Activated CD4-positive, alpha-beta T cell treated with anti-CD3 and anti-CD28 coated beads, Interleukin-2, amount 10 ng/mL, durations not matched to agents 7 days and 5 days (primary cell): ENCODE measurements at regions not wholly inside any gene's neighbourhood (a gene's known extent, or its start where the extent isn't known, plus 50 kb on each side); places are given as distances from the start of the nearest gene placed in this dataset.

Experiments
- CTCF ChIA-PET: fragments of 350-600 bp; sonication (Branson Sonifier 250); formaldehyde crosslinking; loops from one replicate; lab custom pipeline; 2021; ENCODE audit warnings: antibody characterized with exemption; lab: Charles Lee
- POLR2A ChIA-PET: fragments of 350-600 bp; sonication (Branson Sonifier 250); formaldehyde crosslinking; loops from one replicate; lab custom pipeline; 2021; ENCODE audit warnings: antibody characterized with exemption; lab: Charles Lee
- DNase-seq: peaks from one replicate; pipeline ENCODE4 v3.0.0-alpha.2; 2020
- H3K27ac Mint-ChIP-seq: one replicate; pipeline ENCODE4 v1.8.0; 2021; ENCODE audit warnings: mild to moderate bottlenecking, moderate library complexity, mixed read lengths
- H3K27me3 Mint-ChIP-seq: one replicate; pipeline ENCODE4 v1.8.0; 2021; ENCODE audit warnings: mixed read lengths
- H3K36me3 Mint-ChIP-seq: one replicate; pipeline ENCODE4 v1.8.0; 2021; ENCODE audit warnings: low read depth, mixed read lengths
- H3K4me1 Mint-ChIP-seq: one replicate; pipeline ENCODE4 v1.8.0; 2021; ENCODE audit warnings: mixed read lengths
- H3K4me3 Mint-ChIP-seq: one replicate; pipeline ENCODE4 v1.8.0; 2021; ENCODE audit warnings: mild to moderate bottlenecking, moderate library complexity, mixed read lengths
- H3K9me3 Mint-ChIP-seq: one replicate; pipeline ENCODE4 v1.8.0; 2021; ENCODE audit warnings: mixed read lengths

GRCh38 chr21:38597421-38597820 is 99.1 kb upstream of the ERG start:
- ChIA-PET CTCF (no interaction called here), POLR2A (no interaction called here)
- no peaks in the 10 kb centered on the region for H3K4me1 Mint-ChIP-seq
- no peak for DNase-seq
- H3K4me3 Mint-ChIP-seq: no peak overlapping the region
- no peak overlapping the region for H3K27ac Mint-ChIP-seq
- no peaks in the 10 kb centered on the region for H3K36me3 Mint-ChIP-seq
- peaks cover 5% of the 10 kb centered on the region for H3K27me3 Mint-ChIP-seq
- H3K9me3 Mint-ChIP-seq: no peaks in the 10 kb centered on the region

- Mint-ChIP-seq H3K27ac (no peak overlapping the region), H3K9me3 (no peaks in the 10 kb centered on the region), H3K4me1 (no peaks in the 10 kb centered on the region), H3K27me3 (peaks cover 4% of the 10 kb centered on the region), H3K36me3 (no peaks in the 10 kb centered on the region), H3K4me3 (no peak overlapping the region)
- ChIA-PET POLR2A (no interaction called here), CTCF (no interaction called here)
- DNase-seq: no peak
Measured at GRCh38 chr21:38598413-38598812, 100.1 kb upstream of the ERG start.

- POLR2A ChIA-PET: interaction anchor here (0.6 kb wide), 1 partner anchor 12 kb away, joined by 3 read pairs; no protein-coding TSS in a partner anchor
- H3K4me3 Mint-ChIP-seq: no peak overlapping the region
Measured at GRCh38 chr21:38599381-38599975, 101.2 kb upstream of the ERG start.

GRCh38 chr21:38600106-38600505 is 101.8 kb upstream of the ERG start:
- ChIA-PET POLR2A (interaction anchor here (0.6 kb wide), 1 partner anchor 13 kb away, joined by 3 read pairs; no protein-coding TSS in a partner anchor), CTCF (no interaction called here)
- Mint-ChIP-seq H3K4me3 (no peak overlapping the region), H3K36me3 (no peaks in the 10 kb centered on the region), H3K27ac (no peak overlapping the region), H3K27me3 (peaks cover 2% of the 10 kb centered on the region), H3K4me1 (no peaks in the 10 kb centered on the region), H3K9me3 (no peaks in the 10 kb centered on the region)
- no peak for DNase-seq

More at GRCh38 chr21:38599381-38599975, 101.2 kb upstream of the ERG start:
- Mint-ChIP-seq H3K4me1 (no peaks in the 10 kb centered on the region), H3K27ac (no peak overlapping the region), H3K9me3 (no peaks in the 10 kb centered on the region), H3K27me3 (peaks cover 2% of the 10 kb centered on the region), H3K36me3 (no peaks in the 10 kb centered on the region)
- no peak for DNase-seq
- CTCF ChIA-PET: no interaction called here

GRCh38 chr21:38605236-38605635 is 107.0 kb upstream of the ERG start:
- ChIA-PET CTCF (no interaction called here), POLR2A (no interaction called here)
- DNase-seq: no peak
- Mint-ChIP-seq H3K4me1 (no peaks in the 10 kb centered on the region), H3K27me3 (peaks cover 4% of the 10 kb centered on the region), H3K27ac (no peak overlapping the region), H3K9me3 (no peaks in the 10 kb centered on the region), H3K4me3 (no peak overlapping the region), H3K36me3 (no peaks in the 10 kb centered on the region)

- ChIA-PET POLR2A (no interaction called here), CTCF (no interaction called here)
- Mint-ChIP-seq H3K27me3 (peaks cover 4% of the 10 kb centered on the region), H3K9me3 (no peaks in the 10 kb centered on the region), H3K4me3 (no peak overlapping the region), H3K27ac (no peak overlapping the region), H3K4me1 (no peaks in the 10 kb centered on the region), H3K36me3 (no peaks in the 10 kb centered on the region)
- DNase-seq: no peak
Measured at GRCh38 chr21:38609580-38609979, 111.3 kb upstream of the ERG start.

- H3K4me1 Mint-ChIP-seq: no peaks in the 10 kb centered on the region
- no peak overlapping the region for H3K4me3 Mint-ChIP-seq
- no peaks in the 10 kb centered on the region for H3K9me3 Mint-ChIP-seq
- POLR2A ChIA-PET: no interaction called here
- no peaks in the 10 kb centered on the region for H3K36me3 Mint-ChIP-seq
- H3K27me3 Mint-ChIP-seq: peaks cover 4% of the 10 kb centered on the region
- CTCF ChIA-PET: no interaction called here
- DNase-seq: no peak
- no peak overlapping the region for H3K27ac Mint-ChIP-seq
Measured at GRCh38 chr21:38610623-38611251, 112.5 kb upstream of the ERG start.

GRCh38 chr21:38611277-38611676 is 113.0 kb upstream of the ERG start:
- Mint-ChIP-seq H3K36me3 (no peaks in the 10 kb centered on the region), H3K9me3 (no peaks in the 10 kb centered on the region), H3K27me3 (peaks cover 4% of the 10 kb centered on the region), H3K4me1 (no peaks in the 10 kb centered on the region), H3K4me3 (no peak overlapping the region), H3K27ac (no peak overlapping the region)
- ChIA-PET POLR2A (no interaction called here), CTCF (no interaction called here)
- no peak for DNase-seq

GRCh38 chr21:38613686-38614085 is 115.4 kb upstream of the ERG start:
- POLR2A ChIA-PET: no interaction called here

GRCh38 chr21:38614558-38614957 is 116.3 kb upstream of the ERG start:
- ChIA-PET POLR2A (no interaction called here), CTCF (no interaction called here)
- no peaks in the 10 kb centered on the region for H3K4me1 Mint-ChIP-seq
- no peak overlapping the region for H3K27ac Mint-ChIP-seq
- H3K36me3 Mint-ChIP-seq: no peaks in the 10 kb centered on the region
- H3K4me3 Mint-ChIP-seq: no peak overlapping the region
- H3K9me3 Mint-ChIP-seq: no peaks in the 10 kb centered on the region
- no peak for DNase-seq
- peaks cover under 1% of the 10 kb centered on the region for H3K27me3 Mint-ChIP-seq

More at GRCh38 chr21:38613686-38614085, 115.4 kb upstream of the ERG start:
- Mint-ChIP-seq H3K4me1 (no peaks in the 10 kb centered on the region), H3K27me3 (peaks cover 2% of the 10 kb centered on the region), H3K9me3 (no peaks in the 10 kb centered on the region), H3K36me3 (no peaks in the 10 kb centered on the region), H3K4me3 (no peak overlapping the region), H3K27ac (no peak overlapping the region)
- CTCF ChIA-PET: no interaction called here
- no peak for DNase-seq

- no peaks in the 10 kb centered on the region for H3K9me3 Mint-ChIP-seq
- CTCF ChIA-PET: no interaction called here
- DNase-seq: no peak
- no peaks in the 10 kb centered on the region for H3K36me3 Mint-ChIP-seq
- no peaks in the 10 kb centered on the region for H3K4me1 Mint-ChIP-seq
- POLR2A ChIA-PET: no interaction called here
- no peak overlapping the region for H3K4me3 Mint-ChIP-seq
- no peak overlapping the region for H3K27ac Mint-ChIP-seq
- H3K27me3 Mint-ChIP-seq: no peaks in the 10 kb centered on the region
Measured at GRCh38 chr21:38619480-38619879, 121.2 kb upstream of the ERG start.

- DNase-seq: no peak
- Mint-ChIP-seq H3K4me3 (no peak overlapping the region), H3K27ac (no peak overlapping the region), H3K4me1 (no peaks in the 10 kb centered on the region), H3K27me3 (no peaks in the 10 kb centered on the region), H3K9me3 (no peaks in the 10 kb centered on the region), H3K36me3 (no peaks in the 10 kb centered on the region)
- ChIA-PET POLR2A (no interaction called here), CTCF (no interaction called here)
Measured at GRCh38 chr21:38619992-38620479, 121.8 kb upstream of the ERG start.

- ChIA-PET CTCF (no interaction called here), POLR2A (no interaction called here)
- Mint-ChIP-seq H3K27ac (no peak overlapping the region), H3K4me1 (no peaks in the 10 kb centered on the region), H3K4me3 (no peak overlapping the region), H3K27me3 (no peaks in the 10 kb centered on the region), H3K9me3 (no peaks in the 10 kb centered on the region), H3K36me3 (no peaks in the 10 kb centered on the region)
- DNase-seq: no peak
Measured at GRCh38 chr21:38621132-38621531, 122.9 kb upstream of the ERG start.
